ENCODE measurements at regions not wholly inside any gene's neighbourhood (a gene's known extent, or its start where the extent isn't known, plus 50 kb on each side); places are given as distances from the start of the nearest gene placed in this dataset.
"Not testable (repeated sequence)": the region's sequence is repeated elsewhere in the genome, so short reads cannot be mapped to it uniquely, and the experiment has no call there.

GRCh38 chr6:119540417-119540816 lies 190.9 kb upstream of the MAN1A1 start:
- DNase-seq (ENCODE audit: low spot score) = no peak

- no peak for DNase-seq (ENCODE audit: low spot score)
These were observed 189.6 kb upstream of the MAN1A1 start for GRCh38 chr6:119539066-119539746.

- DNase-seq (ENCODE audit: low spot score) = no peak
These were observed 187.1 kb upstream of the MAN1A1 start for GRCh38 chr6:119536666-119537065.

- no peak for DNase-seq (ENCODE audit: low spot score)
These were observed 185.8 kb upstream of the MAN1A1 start for GRCh38 chr6:119535332-119535731.

- DNase-seq (ENCODE audit: low spot score) = peak; percentile 83
These were observed 184.2 kb upstream of the MAN1A1 start for GRCh38 chr6:119533603-119534279.

- DNase-seq (ENCODE audit: low spot score) = no peak
These were observed 177.6 kb upstream of the MAN1A1 start for GRCh38 chr6:119527231-119527578.

GRCh38 chr6:119526561-119527230 lies 177.1 kb upstream of the MAN1A1 start:
- no peak for DNase-seq (ENCODE audit: low spot score)

GRCh38 chr6:119524410-119524809 lies 174.8 kb upstream of the MAN1A1 start:
- DNase-seq (ENCODE audit: low spot score) = no peak

- DNase-seq (ENCODE audit: low spot score) = no peak
These were observed 174.0 kb upstream of the MAN1A1 start for GRCh38 chr6:119523556-119523955.

GRCh38 chr6:119521251-119521650 lies 171.7 kb upstream of the MAN1A1 start:
- no peak for DNase-seq (ENCODE audit: low spot score)

- DNase-seq (ENCODE audit: low spot score) = no peak
These were observed 167.9 kb upstream of the MAN1A1 start for GRCh38 chr6:119517428-119517827.

- no peak for DNase-seq (ENCODE audit: low spot score)
These were observed 164.8 kb upstream of the MAN1A1 start for GRCh38 chr6:119514345-119514744.

- no peak for DNase-seq (ENCODE audit: low spot score)
These were observed 161.5 kb upstream of the MAN1A1 start for GRCh38 chr6:119511024-119511423.

- DNase-seq (ENCODE audit: low spot score) = no peak
These were observed 160.7 kb upstream of the MAN1A1 start for GRCh38 chr6:119510246-119510645.

GRCh38 chr6:119506631-119507174 lies 157.1 kb upstream of the MAN1A1 start:
- no peak for DNase-seq (ENCODE audit: low spot score)

- DNase-seq (ENCODE audit: low spot score) = no peak
These were observed 152.4 kb upstream of the MAN1A1 start for GRCh38 chr6:119501798-119502483.

GRCh38 chr6:119499797-119500196 lies 150.2 kb upstream of the MAN1A1 start:
- no peak for DNase-seq (ENCODE audit: low spot score)

- DNase-seq (ENCODE audit: low spot score) = no peak
These were observed 148.6 kb upstream of the MAN1A1 start for GRCh38 chr6:119497988-119498727.

- no peak for DNase-seq (ENCODE audit: low spot score)
These were observed 145.7 kb upstream of the MAN1A1 start for GRCh38 chr6:119495230-119495683.

- DNase-seq (ENCODE audit: low spot score) = no peak
These were observed 144.4 kb upstream of the MAN1A1 start for GRCh38 chr6:119493980-119494379.

- DNase-seq (ENCODE audit: low spot score) = not testable (repeated sequence)
These were observed 141.6 kb upstream of the MAN1A1 start for GRCh38 chr6:119491112-119491511.

- DNase-seq (ENCODE audit: low spot score) = not testable (repeated sequence)
These were observed 140.5 kb upstream of the MAN1A1 start for GRCh38 chr6:119490050-119490449.

All from SW480 (cell line).